DOHH2 (cell line): ENCODE measurements at regions not wholly inside any gene's neighbourhood (a gene's known extent, or its start where the extent isn't known, plus 50 kb on each side); places are given as distances from the start of the nearest gene placed in this dataset.

Source experiments
- H3F3A ChIP-seq: fragments of 200-600 bp; sonication (generic), shearing (Covaris generic); 2 replicates; pipeline ENCODE4 v1.6.0; 2016; ENCODE audit warnings: antibody characterized with exemption, mild to moderate bottlenecking; ENCODE audit not compliant: control insufficient read depth, insufficient read depth
- H3K27ac ChIP-seq: fragments of 200-600 bp; sonication (generic); 2 replicates; pipeline ENCODE4 v1.5.1; 2014; ENCODE audit warnings: low read depth, mild to moderate bottlenecking, low read length, moderate library complexity
- H3K27me3 ChIP-seq: fragments of 200-600 bp; sonication (generic); 2 replicates; pipeline ENCODE4 v1.6.1; 2014; ENCODE audit warnings: mild to moderate bottlenecking, low read length, mixed read lengths; ENCODE audit not compliant: control insufficient read depth
- H3K36me3 ChIP-seq: fragments of 200-600 bp; sonication (generic); 2 replicates; pipeline ENCODE4 v1.6.1; 2014; ENCODE audit warnings: mild to moderate bottlenecking, low read length, moderate library complexity, mixed read lengths; ENCODE audit not compliant: control insufficient read depth
- H3K4me1 ChIP-seq: fragments of 200-600 bp; sonication (generic); 2 replicates; pipeline ENCODE4 v1.6.1; 2014; ENCODE audit warnings: mild to moderate bottlenecking, low read length, mixed read lengths; ENCODE audit not compliant: control insufficient read depth
- H3K4me2 ChIP-seq: fragments of 200-600 bp; sonication (generic); 2 replicates; pipeline ENCODE4 v1.6.0; 2014; ENCODE audit warnings: mild to moderate bottlenecking, low read length, moderate library complexity
- H3K4me3 ChIP-seq: fragments of 200-600 bp; sonication (generic); 2 replicates; pipeline ENCODE4 v1.5.1; 2014; ENCODE audit warnings: mild to moderate bottlenecking, low read length, mixed read lengths
- H3K79me2 ChIP-seq: fragments of 200-600 bp; sonication (generic); 2 replicates; pipeline ENCODE4 v1.6.1; 2014; ENCODE audit warnings: mild to moderate bottlenecking, low read length, mixed read lengths; ENCODE audit not compliant: control insufficient read depth
- H3K9me2 ChIP-seq: fragments of 200-600 bp; sonication (generic); replicated peaks from 2 replicates; pipeline ENCODE4 v1.6.1; 2014; ENCODE audit warnings: mild to moderate bottlenecking, low read length, mixed read lengths; ENCODE audit not compliant: control insufficient read depth
- H3K9me3 ChIP-seq: fragments of 200-600 bp; sonication (generic); 2 replicates; pipeline ENCODE4 v1.6.1; 2014; ENCODE audit warnings: antibody characterized with exemption, low read length, mixed read lengths; ENCODE audit not compliant: control insufficient read depth, insufficient read depth
- H4K20me1 ChIP-seq: fragments of 200-600 bp; sonication (generic); 2 replicates; pipeline ENCODE4 v1.6.0; 2014; ENCODE audit warnings: low read depth, mild to moderate bottlenecking, antibody characterized with exemption, low read length, moderate library complexity; ENCODE audit not compliant: control insufficient read depth, insufficient read depth
- EZH2phosphoT487 ChIP-seq: fragments of 200-600 bp; sonication (generic); IDR thresholded peaks from 2 replicates; pipeline ENCODE4 v1.6.1; 2017; ENCODE audit warnings: borderline replicate concordance, mild to moderate bottlenecking, antibody characterized with exemption, low read length, moderate library complexity, mixed read lengths
- TF ChIP-seq, protein P1 (sequence below): fragments of 200-600 bp; sonication (generic); IDR thresholded peaks from one replicate; pipeline ENCODE4 v1.5.1; 2014; ENCODE audit warnings: antibody characterized with exemption, mild to moderate bottlenecking, low read depth, low read length; ENCODE audit not compliant: poor library complexity, severe bottlenecking

DNA sequence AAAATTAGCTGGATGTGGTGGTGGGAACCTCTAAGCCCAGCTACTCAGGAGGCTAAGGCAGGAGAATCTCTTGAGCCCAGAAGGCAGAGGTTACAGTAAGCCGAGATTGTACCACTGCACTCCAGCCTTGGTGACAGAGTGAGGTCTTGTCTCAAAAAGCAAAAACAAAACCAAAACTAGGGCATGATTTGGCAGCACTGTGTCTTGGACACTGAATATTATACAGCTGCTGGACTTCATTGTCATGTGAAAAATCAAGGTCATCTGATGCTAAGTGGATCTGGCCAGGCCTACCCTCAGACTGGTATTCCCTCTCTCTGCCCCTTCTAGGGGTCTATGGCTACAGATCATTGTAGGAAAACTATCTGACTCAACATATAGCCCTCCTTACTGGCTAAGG is 55.2 kb upstream of the MRPS6 start:
- TF ChIP-seq, protein P1, sequence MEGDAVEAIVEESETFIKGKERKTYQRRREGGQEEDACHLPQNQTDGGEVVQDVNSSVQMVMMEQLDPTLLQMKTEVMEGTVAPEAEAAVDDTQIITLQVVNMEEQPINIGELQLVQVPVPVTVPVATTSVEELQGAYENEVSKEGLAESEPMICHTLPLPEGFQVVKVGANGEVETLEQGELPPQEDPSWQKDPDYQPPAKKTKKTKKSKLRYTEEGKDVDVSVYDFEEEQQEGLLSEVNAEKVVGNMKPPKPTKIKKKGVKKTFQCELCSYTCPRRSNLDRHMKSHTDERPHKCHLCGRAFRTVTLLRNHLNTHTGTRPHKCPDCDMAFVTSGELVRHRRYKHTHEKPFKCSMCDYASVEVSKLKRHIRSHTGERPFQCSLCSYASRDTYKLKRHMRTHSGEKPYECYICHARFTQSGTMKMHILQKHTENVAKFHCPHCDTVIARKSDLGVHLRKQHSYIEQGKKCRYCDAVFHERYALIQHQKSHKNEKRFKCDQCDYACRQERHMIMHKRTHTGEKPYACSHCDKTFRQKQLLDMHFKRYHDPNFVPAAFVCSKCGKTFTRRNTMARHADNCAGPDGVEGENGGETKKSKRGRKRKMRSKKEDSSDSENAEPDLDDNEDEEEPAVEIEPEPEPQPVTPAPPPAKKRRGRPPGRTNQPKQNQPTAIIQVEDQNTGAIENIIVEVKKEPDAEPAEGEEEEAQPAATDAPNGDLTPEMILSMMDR = no peak
- no peak for TF ChIP-seq EZH2phosphoT487
- Histone ChIP-seq H3K79me2 (no peaks in the 10 kb centered on the region), H3K4me3 (peak overlapping the region; percentile 55), H3K9me2 (no peaks in the 10 kb centered on the region), H4K20me1 (no peaks in the 10 kb centered on the region), H3K27me3 (no peaks in the 10 kb centered on the region), H3K4me2 (peak overlapping the region; percentile 77), H3K4me1 (peaks cover 63% of the 10 kb centered on the region), H3K9me3 (peaks cover 4% of the 10 kb centered on the region; the same call in 1 of the 2 replicates), H3F3A (peaks cover 21% of the 10 kb centered on the region), H3K36me3 (peaks cover 13% of the 10 kb centered on the region), H3K27ac (peak overlapping the region; percentile 97)

DNA sequence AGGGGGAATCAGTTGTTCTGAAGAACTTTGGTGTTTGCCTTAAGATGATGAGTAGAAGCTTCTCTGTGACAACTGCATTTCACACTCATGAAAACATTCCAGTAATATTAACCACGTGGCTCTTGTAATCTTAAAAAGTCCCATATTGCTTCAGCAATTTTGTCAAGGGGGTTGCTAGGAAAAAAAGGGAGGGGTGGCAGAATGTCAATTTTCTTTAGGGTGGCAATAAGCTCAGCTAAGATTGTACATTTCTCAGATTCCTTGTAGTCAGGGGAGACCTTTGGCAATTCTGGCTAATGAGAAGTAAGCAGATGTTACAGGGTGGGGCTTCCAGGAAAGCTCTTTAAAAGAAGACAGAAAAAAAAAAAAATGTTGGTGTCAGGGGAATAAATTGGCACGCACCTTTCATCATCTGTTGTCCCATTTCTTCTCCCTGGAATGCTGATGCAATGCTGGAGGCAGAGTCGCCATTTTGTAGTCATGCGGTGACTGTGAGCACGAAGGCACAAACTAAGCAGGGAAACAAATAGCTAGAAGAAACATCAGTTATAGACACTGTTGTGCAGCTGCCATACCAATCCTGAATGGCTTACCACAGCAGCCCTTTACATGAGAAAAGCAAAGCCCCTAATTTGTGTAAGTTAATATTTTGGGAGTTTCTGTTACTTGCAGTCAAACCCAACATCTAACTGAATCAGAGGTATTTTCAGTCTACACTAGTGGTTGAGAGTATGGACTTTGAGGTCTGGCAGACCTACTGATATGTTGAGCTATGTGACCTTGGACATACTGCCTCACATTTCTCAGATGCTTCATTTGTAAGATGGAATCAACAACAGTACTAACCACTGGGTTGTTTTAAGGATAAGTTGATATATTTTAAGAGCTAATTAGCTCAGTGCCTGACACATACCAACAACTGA is 56.1 kb upstream of the MRPS6 start:
- TF ChIP-seq, protein P1 = no peak
- TF ChIP-seq EZH2phosphoT487 = no peak
- H3K4me3 ChIP-seq = 0 out of 2 replicates have a peak overlapping the region, but pooled peaks have one; percentile 10
- H3K79me2 ChIP-seq = no peaks in the 10 kb centered on the region
- peaks cover 21% of the 10 kb centered on the region for H3F3A ChIP-seq
- no peaks in the 10 kb centered on the region for H4K20me1 ChIP-seq
- peak overlapping the region; percentile 77; the same call in 1 of the 2 replicates for H3K4me2 ChIP-seq
- no peaks in the 10 kb centered on the region for H3K9me2 ChIP-seq
- peaks cover 54% of the 10 kb centered on the region for H3K4me1 ChIP-seq
- peaks cover 4% of the 10 kb centered on the region; the same call in 1 of the 2 replicates for H3K9me3 ChIP-seq
- H3K27ac ChIP-seq = peak overlapping the region; percentile 97
- no peaks in the 10 kb centered on the region for H3K27me3 ChIP-seq
- peaks cover 13% of the 10 kb centered on the region for H3K36me3 ChIP-seq

DNA sequence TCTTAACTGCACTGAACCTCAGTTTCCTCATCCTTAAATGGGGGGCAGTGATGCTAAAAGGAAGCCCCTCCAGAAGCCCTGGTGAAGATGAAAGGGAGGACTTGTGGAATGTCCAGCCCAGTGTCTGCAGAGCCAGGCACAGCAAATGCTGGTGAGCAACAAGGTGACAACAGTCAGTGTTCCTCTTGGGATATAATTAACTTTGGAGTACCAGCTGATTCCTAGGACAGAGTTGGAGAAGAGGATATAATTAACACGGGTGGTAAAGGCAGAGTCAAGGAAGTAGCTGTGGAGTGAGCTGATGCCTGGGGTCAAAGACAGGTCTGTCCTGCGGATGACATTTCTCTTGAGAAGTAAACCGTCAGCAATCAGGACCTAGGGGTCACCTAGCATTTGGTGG is 60.7 kb upstream of the MRPS6 start:
- H3K4me2 ChIP-seq = no peak overlapping the region
- H4K20me1 ChIP-seq = no peaks in the 10 kb centered on the region
- H3K36me3 ChIP-seq = no peaks in the 10 kb centered on the region; the same call in 1 of the 2 replicates
- H3F3A ChIP-seq = 0 out of 2 replicates have a peak, but pooled peaks cover 5% of the 10 kb centered on the region
- no peak overlapping the region for H3K4me3 ChIP-seq
- H3K9me3 ChIP-seq = peaks cover 4% of the 10 kb centered on the region; the same call in 1 of the 2 replicates
- H3K27ac ChIP-seq = no peak overlapping the region
- peaks cover 7% of the 10 kb centered on the region for H3K4me1 ChIP-seq
- no peaks in the 10 kb centered on the region for H3K79me2 ChIP-seq
- TF ChIP-seq, protein P1 = no peak
- no peak for TF ChIP-seq EZH2phosphoT487
- H3K27me3 ChIP-seq = no peaks in the 10 kb centered on the region
- no peaks in the 10 kb centered on the region for H3K9me2 ChIP-seq
